CD14-positive monocyte (primary cell): ENCODE measurements at regions not wholly inside any gene's neighbourhood (a gene's known extent, or its start where the extent isn't known, plus 50 kb on each side); places are given as distances from the start of the nearest gene placed in this dataset.

ENCODE experiments used
- DNase-seq, 3 donors: peaks; one replicate each; pipeline ENCODE4 v3.0.0-alpha.2; 2011 to 2022
- H2AFZ ChIP-seq: 2 replicates; pipeline ENCODE4 v1.6.0; 2012; ENCODE audit warnings: mild to moderate bottlenecking, low read depth, low read length, inconsistent platforms; ENCODE audit not compliant: insufficient read depth, poor library complexity, severe bottlenecking
- H3K27ac ChIP-seq, 2 donors: 1 replicate in 1 of 2; 2 replicates in 1 of 2; pipeline ENCODE4 v1.5.1; 2012 to 2013; ENCODE audit warnings: low read length in 2 of 2, control low read depth in 1 of 2, inconsistent platforms in 1 of 2, low read depth in 1 of 2, mild to moderate bottlenecking in 1 of 2
- H3K27me3 ChIP-seq, 2 donors: one replicate each; pipeline versions ENCODE4 v1.6.0 to v1.6.1; 2011 to 2013; ENCODE audit warnings: low read length in 2 of 2; ENCODE audit not compliant: control insufficient read depth in 2 of 2, insufficient read depth in 2 of 2
- H3K36me3 ChIP-seq, 2 donors: replicated peaks in 1 of 2; 1 replicate in 1 of 2; 2 replicates in 1 of 2; pipeline versions ENCODE4 v1.5.1 to v1.6.1; 2012 to 2013; ENCODE audit warnings: low read length in 2 of 2, control low read depth in 1 of 2, inconsistent platforms in 1 of 2, mild to moderate bottlenecking in 1 of 2; ENCODE audit not compliant: insufficient read depth in 2 of 2, control insufficient read depth in 1 of 2
- H3K4me1 ChIP-seq, 2 donors: 1 replicate in 1 of 2; 2 replicates in 1 of 2; pipeline versions ENCODE4 v1.5.1 to v1.6.1; 2012 to 2013; ENCODE audit warnings: low read length in 2 of 2, control low read depth in 1 of 2, inconsistent platforms in 1 of 2, mild to moderate bottlenecking in 1 of 2, moderate library complexity in 1 of 2; ENCODE audit not compliant: insufficient read depth in 2 of 2, control insufficient read depth in 1 of 2
- H3K4me2 ChIP-seq: replicated peaks from 2 replicates; pipeline ENCODE3; 2012; ENCODE audit warnings: low read length, moderate library complexity, mild to moderate bottlenecking; ENCODE audit not compliant: poor library complexity, severe bottlenecking; ENCODE audit errors: extremely low read depth
- H3K4me3 ChIP-seq, 3 experiments: fragments of 200-600 bp in 1 of 3; sonication (generic) in 1 of 3; replicated peaks in 1 of 3; 1 replicate in 2 of 3; 2 replicates in 1 of 3; pipeline ENCODE4 v1.5.1; 2011 to 2013; ENCODE audit warnings: low read length in 3 of 3, mild to moderate bottlenecking in 3 of 3, control low read depth in 2 of 3, low read depth in 2 of 3, inconsistent platforms in 1 of 3, moderate library complexity in 1 of 3
- H3K79me2 ChIP-seq: 2 replicates; pipeline ENCODE4 v1.6.0; 2012; ENCODE audit warnings: mild to moderate bottlenecking, control low read depth, inconsistent platforms, low read length, moderate library complexity; ENCODE audit not compliant: insufficient read depth
- H3K9ac ChIP-seq: 2 replicates; pipeline ENCODE4 v1.6.0; 2017; ENCODE audit warnings: low read length, mild to moderate bottlenecking; ENCODE audit not compliant: insufficient read depth, poor library complexity, severe bottlenecking
- H3K9me3 ChIP-seq, 2 donors: replicated peaks in 1 of 2; 1 replicate in 1 of 2; 2 replicates in 1 of 2; pipeline versions ENCODE4 v1.5.1 to v1.6.1; 2012 to 2013; ENCODE audit warnings: low read length in 2 of 2, control low read depth in 1 of 2; ENCODE audit not compliant: control insufficient read depth in 1 of 2, insufficient read depth in 1 of 2
- H4K20me1 ChIP-seq: 2 replicates; pipeline ENCODE4 v1.6.0; 2012; ENCODE audit warnings: mild to moderate bottlenecking, low read length, control low read depth, moderate library complexity; ENCODE audit not compliant: insufficient read depth
- H3K27ac Mint-ChIP-seq, 7 donors: one replicate each; pipeline ENCODE4 v1.8.0; 2020; ENCODE audit warnings: mild to moderate bottlenecking in 7 of 7, mixed read lengths in 7 of 7, moderate library complexity in 6 of 7, inconsistent platforms in 2 of 7
- H3K27me3 Mint-ChIP-seq, 3 donors: one replicate each; pipeline ENCODE4 v1.8.0; 2021 to 2022; ENCODE audit warnings: low read depth in 3 of 3, mild to moderate bottlenecking in 3 of 3, mixed read lengths in 3 of 3, moderate library complexity in 3 of 3, inconsistent platforms in 1 of 3
- H3K36me3 Mint-ChIP-seq, 2 donors: one replicate each; pipeline ENCODE4 v1.8.0; 2020; ENCODE audit warnings: mixed read lengths in 2 of 2, inconsistent platforms in 1 of 2, mild to moderate bottlenecking in 1 of 2
- H3K4me1 Mint-ChIP-seq: one replicate; pipeline ENCODE4 v1.8.0; 2020; ENCODE audit warnings: mild to moderate bottlenecking, mixed read lengths
- H3K4me3 Mint-ChIP-seq, 2 donors: one replicate each; pipeline ENCODE4 v1.8.0; 2020; ENCODE audit warnings: mild to moderate bottlenecking in 2 of 2, mixed read lengths in 2 of 2, moderate library complexity in 1 of 2
- H3K9me3 Mint-ChIP-seq, 7 donors: one replicate each; pipeline ENCODE4 v1.8.0; 2020 to 2022; ENCODE audit warnings: mixed read lengths in 7 of 7, mild to moderate bottlenecking in 6 of 7, moderate library complexity in 6 of 7, inconsistent platforms in 2 of 7
- CTCF ChIP-seq: fragments of 200-600 bp; IDR thresholded peaks from one replicate; pipeline ENCODE4 v1.8.0; 2022; ENCODE audit warnings: antibody characterized with exemption, mild to moderate bottlenecking
- WGBS: methylation state at CpG from one replicate; pipeline ENCODE4 v1.1.5; 2013; ENCODE audit warnings: missing lambda C conversion rate; ENCODE audit not compliant: insufficient coverage; 5-methylcytosine and 5-hydroxymethylcytosine counted together
- intact Hi-C, 2 donors: fragments of 100-400 bp; cut with micrococcal nuclease; formaldehyde crosslinking; loops; one replicate each; pipeline versions ENCODE4 v1.15.0 to v1.15.1; 2023

GRCh38 chr4:71923070-71923469, 108.7 kb upstream of the NPFFR2 start:
- H3K4me1 ChIP-seq, result no peaks in the 10 kb centered on the region
- H3K27ac ChIP-seq, result no peak overlapping the region
- Mint-ChIP-seq H3K4me1 (no peaks in the 10 kb centered on the region), H3K9me3 (peaks cover 0 to 6% (median 1%) of the 10 kb centered on the region in 7 donors), H3K36me3 (no peaks in the 10 kb centered on the region), H3K4me3 (no peak overlapping the region), H3K27me3 (peaks cover 0 to 1% (median 0%) of the 10 kb centered on the region in 3 donors), H3K27ac (no peak overlapping the region)
- H3K79me2 ChIP-seq, result no peaks in the 10 kb centered on the region
- 60% methylated on average over 1 of the region's 1 CpG for WGBS
- TF ChIP-seq CTCF, result no peak
- DNase-seq, result no peak
- no peak overlapping the region for H3K9ac ChIP-seq
- no peaks in the 10 kb centered on the region for H3K27me3 ChIP-seq
- no peak overlapping the region for H2AFZ ChIP-seq
- H3K9me3 ChIP-seq, result peaks cover 0 to 9% of the 10 kb centered on the region in 2 donors
- no peaks in the 10 kb centered on the region for H4K20me1 ChIP-seq
- intact Hi-C loops, result no loop called here
- H3K4me3 ChIP-seq, result no peak overlapping the region
- H3K4me2 ChIP-seq, result no peak overlapping the region
- H3K36me3 ChIP-seq, result no peaks in the 10 kb centered on the region

- H2AFZ ChIP-seq, result no peak overlapping the region
- no peaks in the 10 kb centered on the region for H3K4me1 Mint-ChIP-seq
- no peaks in the 10 kb centered on the region for H3K4me1 ChIP-seq
- H3K4me3 Mint-ChIP-seq, result no peak overlapping the region
- no peak overlapping the region for H3K4me2 ChIP-seq
- no peak for DNase-seq
- H3K9ac ChIP-seq, result no peak overlapping the region
- no peaks in the 10 kb centered on the region for H3K36me3 ChIP-seq
- no peak overlapping the region for H3K27ac ChIP-seq
- no peak overlapping the region for H3K4me3 ChIP-seq
- no peaks in the 10 kb centered on the region for H4K20me1 ChIP-seq
- no CpG with 5 or more reads among the region's 1 CpG for WGBS
- no peaks in the 10 kb centered on the region for H3K27me3 ChIP-seq
- no peaks in the 10 kb centered on the region for H3K9me3 ChIP-seq
- H3K36me3 Mint-ChIP-seq, result no peaks in the 10 kb centered on the region
- H3K27ac Mint-ChIP-seq, result no peak overlapping the region
- H3K79me2 ChIP-seq, result no peaks in the 10 kb centered on the region
- H3K9me3 Mint-ChIP-seq, result no peaks in the 10 kb centered on the region
- H3K27me3 Mint-ChIP-seq, result no peaks in the 10 kb centered on the region
- no peak for TF ChIP-seq CTCF
- intact Hi-C loops, result no loop called here
Observed at GRCh38 chr4:71930459-71930858, 101.3 kb upstream of the NPFFR2 start.
